K562 (cell line): ENCODE measurements at regions not wholly inside any gene's neighbourhood (a gene's known extent, or its start where the extent isn't known, plus 50 kb on each side); places are given as distances from the start of the nearest gene placed in this dataset.

Source experiments
- ATAC-seq: fragments of 200-7000 bp; cut with Tn5 transposase; 3 replicates; pipeline ENCODE4 v1.9.1; 2020; ENCODE audit warnings: moderate library complexity
- BruUV-seq: library from RNA; stranded (reverse); fragments of 400-500 nt; replicated peaks from 2 replicates; lab custom pipeline; 2021; lab: Mats Ljungman, UMichigan
- CTCF ChIA-PET: fragments of 300-600 bp; formaldehyde crosslinking; extraction: SDS; loops from one replicate; lab custom pipeline; 2021; ENCODE audit warnings: low intra/inter-chr PET ratio; lab: Yijun Ruan, JAX
- POLR2A ChIA-PET: fragments of 300-600, 350-650 bp; sonication (Branson Sonifier 250); formaldehyde crosslinking; extraction: SDS; loops from one replicate; lab custom pipeline; 2021; ENCODE audit warnings: antibody characterized with exemption, inconsistent platforms; lab: Yijun Ruan, JAX
- DNase-seq, 4 experiments: peaks; one replicate each; pipeline versions ENCODE4 v3.0.0 to v3.0.0-alpha.2; 2011 to 2018; ENCODE audit warnings: low spot score in 3 of 4, mixed read lengths in 3 of 4; ENCODE audit errors: extremely low read depth in 1 of 4
- FAIRE-seq: peaks from 2 replicates; lab custom pipeline; 2011; peaks lifted over from hg19 to GRCh38; lab: Jason Lieb, UNC
- H2AFZ ChIP-seq: 2 replicates; pipeline ENCODE4 v1.6.0; 2011; ENCODE audit warnings: low read depth, low read length, control low read depth, inconsistent platforms
- H3K27ac ChIP-seq: fragments of 200-600 bp; 3 replicates; pipeline ENCODE4 v1.8.0; 2011; ENCODE audit warnings: low read depth, mild to moderate bottlenecking, control low read depth, inconsistent platforms, low read length, moderate library complexity, mixed read lengths; ENCODE audit errors: extremely low read depth
- H3K27me3 ChIP-seq, 2 experiments: fragments of 300-600 bp in 1 of 2; 2 replicates in 1 of 2; 3 replicates in 1 of 2; pipeline versions ENCODE4 v1.6.0 to v1.8.0; 2011; ENCODE audit warnings: inconsistent platforms in 2 of 2, low read length in 2 of 2, mild to moderate bottlenecking in 1 of 2, mixed read lengths in 1 of 2, moderate library complexity in 1 of 2; ENCODE audit not compliant: control insufficient read depth in 2 of 2, insufficient read depth in 2 of 2
- H3K36me3 ChIP-seq: fragments of 300-600 bp; 3 replicates; pipeline ENCODE4 v1.8.0; 2011; ENCODE audit warnings: mild to moderate bottlenecking, low read length, inconsistent platforms; ENCODE audit not compliant: control insufficient read depth, insufficient read depth
- H3K4me1 ChIP-seq, 2 experiments: fragments of 200-600 bp in 1 of 2; replicated peaks in 1 of 2; 2 replicates in 1 of 2; 3 replicates in 1 of 2; pipeline versions ENCODE4 v1.5.1 to v1.8.0; 2011; ENCODE audit warnings: inconsistent platforms in 2 of 2, low read length in 2 of 2, mild to moderate bottlenecking in 1 of 2, mixed read lengths in 1 of 2, moderate library complexity in 1 of 2; ENCODE audit not compliant: control insufficient read depth in 2 of 2, insufficient read depth in 2 of 2
- H3K4me2 ChIP-seq: 2 replicates; pipeline ENCODE4 v1.6.1; 2011; ENCODE audit warnings: low read length, control low read depth, inconsistent platforms, mixed read lengths; ENCODE audit not compliant: insufficient read depth
- H3K4me3 ChIP-seq: fragments of 200-600 bp; sonication (generic), shearing (Covaris generic); 2 replicates; pipeline ENCODE4 v1.5.1; 2016; ENCODE audit warnings: control low read depth, inconsistent platforms
- H3K79me2 ChIP-seq: fragments of 200-600 bp; 3 replicates; pipeline ENCODE4 v1.8.0; 2011; ENCODE audit warnings: low read length, inconsistent platforms; ENCODE audit not compliant: control insufficient read depth, insufficient read depth
- H3K9ac ChIP-seq, 2 experiments: 2 replicates each; pipeline versions ENCODE4 v1.6.0 to v1.6.1; 2011; ENCODE audit warnings: low read depth in 2 of 2, low read length in 2 of 2, control low read depth in 1 of 2, inconsistent platforms in 1 of 2, mild to moderate bottlenecking in 1 of 2, mixed read lengths in 1 of 2; ENCODE audit not compliant: insufficient read depth in 1 of 2
- H3K9me1 ChIP-seq: one replicate; pipeline ENCODE4 v1.6.0; 2011; ENCODE audit warnings: inconsistent platforms, mild to moderate bottlenecking, low read length, moderate library complexity; ENCODE audit not compliant: control insufficient read depth, insufficient read depth
- H3K9me3 ChIP-seq: replicated peaks from 2 replicates; pipeline ENCODE4 v1.5.1; 2011; ENCODE audit warnings: low read depth, low read length, inconsistent platforms; ENCODE audit not compliant: control insufficient read depth, insufficient read depth
- H4K20me1 ChIP-seq: replicated peaks from 2 replicates; pipeline ENCODE4 v1.6.1; 2011; ENCODE audit warnings: low read length, inconsistent platforms, mixed read lengths; ENCODE audit not compliant: control insufficient read depth, insufficient read depth
- ATF1 ChIP-seq, 2 experiments: fragments of 450-650 bp in 1 of 2; IDR thresholded peaks; 2 replicates each; pipeline ENCODE4 v1.6.1; 2016; ENCODE audit warnings: missing compliant biosample characterization in 1 of 2, missing genetic modification characterization in 1 of 2
- ATF3 ChIP-seq, 2 experiments: fragments of 450-650 bp in 1 of 2; sonication (generic) in 1 of 2; formaldehyde crosslinking in 1 of 2; IDR thresholded peaks in 1 of 2; conservative IDR thresholded peaks in 1 of 2; 2 replicates each; pipeline versions ENCODE4 v1.6.1 to v1.8.1; 2016 to 2023; ENCODE audit warnings: mild to moderate bottlenecking in 2 of 2, moderate library complexity in 2 of 2, inconsistent platforms in 1 of 2, missing genetic modification reagents in 1 of 2
- CEBPG ChIP-seq, 3 experiments: fragments of 200-800 bp in 1 of 3; sonication (Bioruptor generic) in 1 of 3; sonication (generic) in 1 of 3; formaldehyde crosslinking in 1 of 3; IDR thresholded peaks in 2 of 3; conservative IDR thresholded peaks in 1 of 3; 2 replicates each; pipeline versions ENCODE4 v1.6.1 to v1.8.0; 2016 to 2022; ENCODE audit warnings: missing compliant biosample characterization in 2 of 3, missing genetic modification characterization in 2 of 3, mild to moderate bottlenecking in 1 of 3, missing genetic modification reagents in 1 of 3
- HDAC3 ChIP-seq: fragments of 450-650 bp; IDR thresholded peaks from 2 replicates; pipeline ENCODE4 v1.6.1; 2018; ENCODE audit warnings: borderline replicate concordance, mild to moderate bottlenecking, moderate library complexity; ENCODE audit not compliant: partially characterized antibody
- KDM5B ChIP-seq: fragments of 200-600 bp; sonication (generic); IDR thresholded peaks from 2 replicates; pipeline ENCODE4 v1.6.1; 2012; ENCODE audit warnings: low read depth, mild to moderate bottlenecking, moderate library complexity, low read length, control low read depth, inconsistent platforms; ENCODE audit not compliant: insufficient replicate concordance
- MEF2D ChIP-seq: conservative IDR thresholded peaks from 2 replicates; pipeline ENCODE4 v1.6.1; 2016; ENCODE audit warnings: low read depth, missing genetic modification characterization, missing compliant biosample characterization
- NR1H2 ChIP-seq: sonication (generic); formaldehyde crosslinking; IDR thresholded peaks from 2 replicates; pipeline ENCODE4 v1.4.0; 2020; ENCODE audit warnings: mild to moderate bottlenecking, missing genetic modification reagents
- PCBP2 ChIP-seq: fragments of 200-400 bp; formaldehyde crosslinking; IDR thresholded peaks from 2 replicates; pipeline ENCODE4 v1.6.1; 2018; ENCODE audit warnings: low read length, low read depth, mild to moderate bottlenecking, moderate library complexity; ENCODE audit not compliant: poor library complexity, severe bottlenecking
- PML ChIP-seq: IDR thresholded peaks from 2 replicates; pipeline ENCODE4 v1.6.1; 2012; ENCODE audit warnings: low read length, inconsistent platforms
- SNIP1 ChIP-seq: fragments of 450-650 bp; IDR thresholded peaks from 2 replicates; pipeline ENCODE4 v1.7.1; 2017; ENCODE audit warnings: low read depth, mild to moderate bottlenecking
- STAG1 ChIP-seq: sonication (generic); formaldehyde crosslinking; IDR thresholded peaks from 2 replicates; pipeline ENCODE4 v1.5.0; 2020; ENCODE audit warnings: missing genetic modification reagents, borderline replicate concordance
- ZNF133 ChIP-seq: fragments of 250-450 bp; sonication (Bioruptor Pico); IDR thresholded peaks from 2 replicates; pipeline ENCODE4 v1.4.0; 2020; ENCODE audit warnings: mild to moderate bottlenecking
- ZNF165 ChIP-seq: fragments of 250-450 bp; sonication (Bioruptor Pico); IDR thresholded peaks from 2 replicates; pipeline ENCODE4 v1.4.0; 2020; ENCODE audit warnings: borderline replicate concordance
- ZNF197 ChIP-seq: fragments of 200-800 bp; sonication (Bioruptor generic); IDR thresholded peaks from 2 replicates; pipeline ENCODE4 v1.6.1; 2016; ENCODE audit warnings: low read depth, missing genetic modification characterization, missing compliant biosample characterization
- ZNF239 ChIP-seq: fragments of 250-450 bp; sonication (Bioruptor Pico); IDR thresholded peaks from 2 replicates; pipeline ENCODE4 v1.4.0; 2020; ENCODE audit warnings: mild to moderate bottlenecking
- ZNF3 ChIP-seq: fragments of 250-450 bp; sonication (Bioruptor Pico); IDR thresholded peaks from 2 replicates; pipeline ENCODE4 v1.5.0; 2021; ENCODE audit warnings: mild to moderate bottlenecking, moderate library complexity
- in situ Hi-C: fragments of 300-500 bp; cut with MboI; formaldehyde crosslinking; loops from 4 replicates; pipeline ENCODE4 v1.15.0; 2018; ENCODE audit warnings: inconsistent platforms, mixed read lengths
- intact Hi-C: fragments of 100-400 bp; cut with micrococcal nuclease; formaldehyde crosslinking; loops from 2 replicates; pipeline ENCODE4 v1.14.2; 2022

DNA sequence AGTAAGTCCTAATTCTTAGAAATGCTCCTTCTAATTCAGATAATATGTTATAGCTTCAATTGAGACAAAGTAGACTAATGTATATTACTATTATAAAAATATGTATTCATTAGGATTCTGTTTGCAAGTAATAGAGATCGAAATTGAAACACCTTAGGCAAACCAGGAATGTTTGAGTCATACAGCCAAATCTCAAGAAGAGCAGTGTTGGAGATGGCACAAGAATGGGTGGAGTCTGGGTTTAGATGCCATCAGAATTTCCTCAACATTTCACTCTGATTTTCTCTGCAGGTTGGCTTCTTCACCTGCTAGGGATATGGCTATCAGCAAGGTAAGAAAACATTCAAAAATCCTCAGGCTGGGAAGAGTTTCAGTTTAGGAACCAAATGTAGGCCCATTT, 405.4 kb downstream of the CCDC85A start (continued):
- TF ChIP-seq ATF3 (IDR thresholded peaks at IDR 0.05): no peak
- TF ChIP-seq ATF3 (CRISPR knock-in tag; conservative IDR thresholded peaks at IDR 0.05): no peak
- no peak for TF ChIP-seq ZNF133 (CRISPR knock-in tag)
- TF ChIP-seq ZNF239 (CRISPR knock-in tag): no peak
- TF ChIP-seq HDAC3: no peak
- TF ChIP-seq ATF1 (CRISPR knock-in tag; IDR thresholded peaks at IDR 0.05): no peak
- TF ChIP-seq ATF1 (tag; IDR thresholded peaks at IDR 0.05): no peak
- TF ChIP-seq STAG1 (CRISPR knock-in tag): no peak
- no peak for TF ChIP-seq ZNF197 (CRISPR knock-in tag)
- no peak for TF ChIP-seq ZNF3 (CRISPR knock-in tag)
- TF ChIP-seq KDM5B: no peak
- no peak for TF ChIP-seq PML
- no peak for TF ChIP-seq PCBP2
- TF ChIP-seq NR1H2 (CRISPR knock-in tag): no peak

- Histone ChIP-seq H3K36me3 (no peaks in the 10 kb centered on the region), H3K4me2 (no peak overlapping the region), H2AFZ (no peak overlapping the region), H3K9me1 (no peaks in the 10 kb centered on the region), H3K9me3 (no peaks in the 10 kb centered on the region), H3K27me3 (no peaks in the 10 kb centered on the region), H3K79me2 (no peaks in the 10 kb centered on the region), H3K4me1 (no peaks in the 10 kb centered on the region), H3K9ac (no peak overlapping the region), H3K27ac (no peak overlapping the region), H4K20me1 (no peaks in the 10 kb centered on the region), H3K4me3 (no peak overlapping the region)
- intact Hi-C loops (no loop called here), in situ Hi-C loops (no loop called here)
- ATAC-seq (no peak), DNase-seq (no peak), FAIRE-seq (no peak)
- TF ChIP-seq SNIP1 (no peak), MEF2D (tag) (no peak), CEBPG (CRISPR knock-in tag; IDR thresholded peaks at IDR 0.05) (no peak), CEBPG (tag; conservative IDR thresholded peaks at IDR 0.05 in 1 of 2, IDR thresholded peaks at IDR 0.05 in 1 of 2) (no peak), ZNF165 (CRISPR knock-in tag) (no peak)
- POLR2A ChIA-PET: no interaction called here
- CTCF ChIA-PET: no interaction called here
- no TSS peak for BruUV-seq
Observed at GRCh38 chr2:56589835-56590234, 406.0 kb downstream of the CCDC85A start.
